NCI-H1105 treated with DMSO at 0.1 percent for 48 hours (cell line): ENCODE measurements at regions not wholly inside any gene's neighbourhood (a gene's known extent, or its start where the extent isn't known, plus 50 kb on each side); places are given as distances from the start of the nearest gene placed in this dataset.
"Not testable (repeated sequence)": the region's sequence is repeated elsewhere in the genome, so short reads cannot be mapped to it uniquely, and the experiment has no call there.

Source experiments
- DNase-seq: peaks from one replicate; lab custom pipeline; 2025; lab: John Stamatoyannopoulos, UW

DNA sequence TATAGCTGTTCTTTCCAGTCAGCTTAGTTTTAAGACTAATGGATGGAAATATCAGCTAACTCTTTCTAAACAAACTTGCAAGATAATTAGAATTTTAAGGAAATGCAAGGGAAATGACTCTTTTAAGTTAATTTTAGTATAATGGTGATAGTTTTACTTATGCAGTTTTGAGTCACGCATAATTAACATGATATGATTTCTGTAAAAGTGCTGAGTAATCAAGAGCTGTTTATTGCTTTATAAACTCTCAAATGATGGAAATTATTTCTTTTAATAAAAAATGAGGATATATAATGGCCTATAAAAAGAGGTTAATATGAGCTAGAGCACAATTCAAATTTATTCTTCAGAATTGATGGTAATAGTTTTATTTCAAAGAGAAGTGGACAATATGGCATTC lies 385.9 kb downstream of the GLUD2 start:
- DNase-seq: no peak

DNA sequence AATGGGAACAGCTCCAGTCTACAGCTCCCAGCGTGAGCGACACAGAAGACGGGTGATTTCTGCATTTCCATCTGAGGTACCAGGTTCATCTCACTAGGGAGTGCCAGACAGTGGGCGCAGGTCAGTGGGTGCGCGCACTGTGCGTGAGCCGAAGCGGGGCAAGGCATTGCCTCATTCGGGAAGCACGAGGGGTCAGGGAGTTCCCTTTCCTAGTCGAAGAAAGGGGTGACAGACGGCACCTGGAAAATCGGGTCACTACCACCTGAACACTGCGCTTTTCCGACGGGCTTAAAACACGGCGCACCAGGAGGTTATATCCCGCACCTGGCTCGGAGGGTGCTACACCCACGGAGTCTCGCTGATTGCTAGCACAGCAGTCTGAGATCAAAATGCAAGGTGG lies 390.3 kb downstream of the GLUD2 start:
- DNase-seq: not testable (repeated sequence)

DNA sequence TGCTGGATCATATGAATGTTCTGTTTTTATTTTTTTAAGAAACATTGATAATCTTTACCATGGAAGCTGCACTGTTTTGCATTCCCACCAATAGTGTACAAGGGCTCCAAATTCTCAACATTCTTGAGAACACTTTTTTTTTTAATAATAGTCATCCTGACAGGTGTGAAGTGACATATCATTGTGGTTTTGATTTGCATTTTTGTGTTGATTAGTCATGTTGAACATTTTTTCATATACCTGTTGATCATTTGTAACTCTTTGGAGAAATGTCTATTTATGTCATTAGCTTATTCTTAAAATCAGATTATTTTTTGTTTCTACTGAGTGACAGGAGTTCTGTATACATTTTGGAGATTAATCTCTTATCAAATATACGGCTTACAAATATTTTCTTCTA lies 408.5 kb downstream of the GLUD2 start:
- DNase-seq: no peak

DNA sequence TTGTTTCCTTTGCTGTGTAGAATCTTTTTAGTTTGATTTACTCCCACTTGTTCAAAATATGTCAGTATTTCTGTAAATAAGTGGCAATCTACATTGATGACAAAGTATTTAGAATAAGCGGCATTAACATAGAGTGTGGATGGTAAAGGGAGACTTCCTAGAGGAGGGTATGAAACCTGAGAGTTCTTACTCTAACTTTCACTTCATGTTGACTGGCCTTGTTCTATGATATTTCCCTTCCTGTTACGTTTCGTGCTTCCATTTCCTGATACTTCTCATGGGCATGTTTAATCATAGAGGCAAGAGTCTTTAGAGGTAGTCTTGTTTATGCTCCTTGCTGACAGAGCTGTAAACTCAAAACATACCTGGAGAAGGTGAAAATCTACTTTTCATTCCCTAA lies 408.9 kb downstream of the GLUD2 start:
- DNase-seq: no peak

DNA sequence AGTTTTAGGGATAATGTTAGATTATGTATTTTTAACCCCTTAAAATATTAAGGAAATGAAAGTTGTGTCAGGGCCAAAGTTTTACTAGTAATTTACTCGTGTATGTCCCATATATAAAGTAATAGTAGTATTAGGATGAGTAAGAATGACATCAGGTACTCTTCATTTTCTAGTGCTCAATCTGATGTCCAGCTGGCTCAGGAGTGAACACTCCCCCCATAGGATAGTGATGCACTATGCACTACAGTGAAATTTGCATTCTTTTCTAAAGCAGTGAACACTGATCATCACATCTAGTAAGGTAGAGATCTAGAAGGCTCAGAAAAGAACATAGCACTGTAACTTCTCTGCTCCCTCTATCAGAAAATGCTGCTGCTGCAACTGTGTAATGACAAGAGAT lies 409.7 kb downstream of the GLUD2 start:
- DNase-seq: no peak

DNA sequence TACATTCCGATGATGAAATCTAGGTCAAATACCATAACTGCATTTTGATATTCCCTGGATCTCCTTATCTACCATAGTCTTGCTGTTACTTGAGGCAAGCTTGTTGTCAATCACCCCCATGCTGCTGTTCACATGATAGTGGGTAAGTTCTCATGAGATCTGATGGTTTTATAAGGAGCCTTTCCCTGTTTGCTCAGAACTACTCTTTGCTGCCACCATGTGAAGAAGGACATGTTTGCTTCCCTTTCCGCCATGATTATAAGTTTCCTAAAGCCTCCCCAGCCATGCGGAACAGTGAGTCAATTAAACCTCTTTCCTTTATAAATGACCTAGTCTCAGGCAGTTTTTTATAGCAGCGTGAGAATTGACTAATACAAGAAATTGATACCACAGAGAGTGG lies 432.0 kb downstream of the GLUD2 start:
- peak; percentile 2 for DNase-seq

DNA sequence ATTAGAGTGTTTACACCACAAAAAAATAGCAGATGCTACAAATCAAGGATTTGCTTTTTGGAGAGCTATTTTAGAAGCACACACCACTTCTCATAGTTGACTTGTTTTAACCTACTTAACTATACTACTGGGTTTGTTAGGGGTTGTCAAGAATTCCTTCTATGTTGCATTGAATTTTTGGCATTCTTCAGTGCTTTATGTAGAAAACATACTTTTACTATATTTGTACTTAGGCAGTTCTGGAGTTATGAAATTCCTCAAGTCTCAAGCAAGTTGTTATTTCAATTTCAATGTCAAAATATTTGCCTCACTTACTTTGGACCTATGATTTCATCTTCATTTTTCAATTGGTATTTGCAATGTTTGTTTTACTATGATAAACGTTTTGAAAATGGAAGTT lies 449.6 kb downstream of the GLUD2 start:
- DNase-seq: no peak

DNA sequence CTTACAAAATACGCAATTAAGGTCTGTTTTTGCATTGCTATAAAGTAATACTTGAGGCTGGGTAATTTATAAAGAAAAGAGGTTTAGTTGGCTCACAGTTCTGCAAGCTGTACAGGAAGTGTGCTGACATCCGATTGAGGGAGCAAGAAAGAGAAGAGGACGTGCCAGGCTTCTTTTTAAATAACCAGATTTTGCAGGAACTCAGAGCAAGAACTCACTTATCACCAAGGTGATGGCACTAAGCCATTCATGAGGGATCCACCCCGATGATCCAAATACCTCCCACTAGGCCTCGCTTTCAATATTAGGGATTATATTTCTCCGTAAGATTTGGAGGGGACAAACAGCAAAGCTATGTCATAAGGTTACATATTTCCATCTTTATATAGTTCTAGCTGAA lies 456.7 kb downstream of the GLUD2 start:
- no peak for DNase-seq

DNA sequence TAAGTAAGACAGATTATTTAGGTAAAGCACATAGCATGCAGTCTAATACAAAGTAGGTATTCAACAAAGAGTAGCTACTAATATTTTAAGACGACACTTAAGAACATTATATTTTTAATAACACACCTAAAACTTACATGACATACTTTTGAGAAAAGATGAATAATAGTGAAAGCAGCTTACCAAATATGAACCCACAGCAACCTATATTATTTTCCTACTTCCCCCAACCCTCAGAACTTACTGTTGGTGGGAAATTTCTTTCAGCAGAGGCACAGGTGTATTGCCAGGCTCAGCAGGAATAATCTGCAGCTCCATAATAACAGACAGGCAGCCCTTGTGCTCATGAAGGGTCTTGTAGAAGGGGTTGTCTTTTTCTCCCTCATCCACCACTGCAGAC lies 498.9 kb downstream of the GLUD2 start:
- no peak for DNase-seq

DNA sequence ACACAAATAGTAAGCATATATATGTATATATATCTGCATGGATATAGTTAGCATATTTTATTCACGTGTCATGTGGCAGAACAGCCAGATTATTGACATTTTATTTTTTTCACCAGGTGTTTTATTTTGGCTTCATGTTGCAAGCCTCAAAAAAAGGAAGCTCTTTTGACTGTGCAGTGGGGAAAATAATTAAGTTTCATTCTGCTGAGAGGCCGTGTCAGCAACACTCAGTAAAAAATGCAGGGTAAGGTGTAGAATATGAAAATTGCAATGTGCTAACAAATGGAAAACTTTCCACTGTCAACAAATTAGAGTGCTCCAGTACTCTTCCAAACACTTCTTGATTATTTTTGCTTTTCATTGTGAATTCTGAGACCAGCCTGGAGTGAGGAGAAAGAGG lies 511.5 kb downstream of the GLUD2 start:
- no peak for DNase-seq

DNA sequence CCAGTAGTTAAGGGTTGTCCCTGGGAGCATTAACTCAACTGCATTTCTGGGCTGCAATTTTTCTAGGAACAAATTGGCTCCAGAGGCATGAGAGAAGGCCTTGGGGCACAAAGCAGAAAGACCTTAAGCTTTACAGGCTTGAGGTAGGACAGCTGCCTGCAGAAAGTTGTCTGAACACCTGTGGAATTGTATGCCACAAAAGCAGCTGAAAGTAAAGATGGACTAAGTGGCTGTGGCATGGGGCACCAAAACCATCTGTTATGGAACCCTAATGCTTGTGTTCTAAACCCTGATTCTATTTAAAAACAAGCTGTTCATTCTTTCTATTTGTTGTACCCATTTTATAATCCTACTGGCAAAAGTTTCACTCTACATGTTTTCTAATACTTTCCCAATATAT lies 515.2 kb downstream of the GLUD2 start:
- no peak for DNase-seq

DNA sequence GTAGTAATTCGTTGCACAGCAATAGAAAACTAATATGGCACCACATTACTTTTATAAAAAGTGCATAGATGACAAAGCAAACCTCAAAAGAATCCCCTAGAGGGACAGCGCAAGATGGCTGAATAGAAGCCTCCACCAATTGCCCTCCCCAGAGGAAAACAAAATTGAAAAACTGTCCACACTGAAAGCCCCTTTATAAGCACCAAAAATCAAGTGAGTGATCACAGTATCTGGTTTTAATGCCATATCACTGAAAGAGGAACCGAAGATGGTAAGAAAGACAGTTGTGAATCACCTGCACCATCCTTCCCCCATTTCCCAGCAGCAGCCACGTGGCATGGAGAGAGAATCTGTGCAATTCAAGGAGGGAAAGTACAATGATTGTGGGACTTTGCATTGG lies 522.2 kb downstream of the GLUD2 start:
- no peak for DNase-seq

DNA sequence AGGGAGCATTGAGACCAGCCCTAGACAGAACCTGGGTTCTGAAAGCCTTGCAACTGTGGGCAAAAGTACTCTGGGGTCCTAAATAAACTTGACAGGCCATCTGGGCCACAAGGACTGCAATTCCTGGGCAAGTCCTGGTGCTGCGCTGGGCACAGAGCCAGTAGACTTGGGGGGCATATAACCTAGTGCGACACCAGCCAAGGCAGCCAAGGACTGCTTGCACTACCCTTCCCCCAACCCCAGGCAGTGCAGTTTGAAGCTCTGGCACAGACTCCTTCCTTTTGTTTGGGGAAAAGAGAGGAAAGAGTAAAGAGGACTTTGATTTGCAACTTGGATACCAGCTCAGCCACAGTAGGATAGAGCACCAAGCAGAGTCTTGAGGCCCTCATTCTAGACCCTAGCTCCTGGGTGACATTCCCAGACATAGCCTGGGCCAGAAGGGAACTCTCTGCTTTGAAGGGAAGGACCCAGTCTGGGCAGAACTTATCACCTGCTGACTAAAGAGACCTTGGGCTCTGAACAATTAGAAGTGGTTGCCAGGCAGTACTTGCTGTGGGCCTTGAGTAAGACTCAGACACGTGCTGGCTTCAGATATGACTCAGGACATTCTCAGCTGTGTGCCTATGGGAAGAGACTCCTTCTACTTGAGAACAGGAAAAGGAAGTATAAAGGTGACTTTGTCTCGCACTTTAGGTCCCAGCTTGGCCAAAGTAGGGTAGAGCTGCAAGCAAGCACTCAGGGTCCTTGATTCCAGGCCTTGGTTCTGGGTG lies 522.8 kb downstream of the GLUD2 start:
- no peak for DNase-seq

DNA sequence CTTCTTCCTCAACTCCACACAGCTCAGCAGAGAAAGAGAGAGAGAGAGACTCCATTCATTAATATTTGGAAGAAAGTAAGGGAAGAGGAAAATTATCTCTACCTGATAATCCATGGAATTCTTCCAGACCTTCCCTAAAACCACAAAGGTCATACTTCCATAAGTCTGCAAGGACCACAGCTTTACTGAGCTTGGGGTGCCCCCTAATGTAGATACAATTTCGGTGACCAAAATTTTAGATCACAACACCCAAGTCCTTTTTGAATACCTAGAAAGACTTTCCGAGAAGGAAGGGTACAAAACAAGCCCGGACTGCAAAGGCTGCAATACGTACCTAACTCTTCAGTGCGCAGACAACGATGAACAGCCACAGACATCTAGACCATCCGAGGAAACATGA lies 523.9 kb downstream of the GLUD2 start:
- no peak for DNase-seq

DNA sequence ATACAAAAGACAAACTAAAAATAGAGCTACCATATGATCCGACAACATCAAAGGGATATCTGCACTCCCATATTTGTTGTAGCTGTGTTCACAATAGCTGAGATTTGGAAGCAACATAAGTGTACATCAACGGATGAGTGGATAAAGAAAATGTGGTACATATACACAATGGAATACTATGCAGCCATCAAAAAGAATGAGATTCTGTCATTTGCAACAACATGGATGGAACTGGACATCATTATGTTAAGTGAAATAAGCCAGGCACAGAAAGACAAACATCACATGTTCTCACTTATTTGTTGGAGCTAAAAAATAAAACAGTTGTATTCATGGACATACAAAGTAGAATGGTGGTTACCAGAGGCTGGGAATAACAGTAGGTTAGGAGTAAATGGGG lies 527.0 kb downstream of the GLUD2 start:
- not testable (repeated sequence) for DNase-seq

DNA sequence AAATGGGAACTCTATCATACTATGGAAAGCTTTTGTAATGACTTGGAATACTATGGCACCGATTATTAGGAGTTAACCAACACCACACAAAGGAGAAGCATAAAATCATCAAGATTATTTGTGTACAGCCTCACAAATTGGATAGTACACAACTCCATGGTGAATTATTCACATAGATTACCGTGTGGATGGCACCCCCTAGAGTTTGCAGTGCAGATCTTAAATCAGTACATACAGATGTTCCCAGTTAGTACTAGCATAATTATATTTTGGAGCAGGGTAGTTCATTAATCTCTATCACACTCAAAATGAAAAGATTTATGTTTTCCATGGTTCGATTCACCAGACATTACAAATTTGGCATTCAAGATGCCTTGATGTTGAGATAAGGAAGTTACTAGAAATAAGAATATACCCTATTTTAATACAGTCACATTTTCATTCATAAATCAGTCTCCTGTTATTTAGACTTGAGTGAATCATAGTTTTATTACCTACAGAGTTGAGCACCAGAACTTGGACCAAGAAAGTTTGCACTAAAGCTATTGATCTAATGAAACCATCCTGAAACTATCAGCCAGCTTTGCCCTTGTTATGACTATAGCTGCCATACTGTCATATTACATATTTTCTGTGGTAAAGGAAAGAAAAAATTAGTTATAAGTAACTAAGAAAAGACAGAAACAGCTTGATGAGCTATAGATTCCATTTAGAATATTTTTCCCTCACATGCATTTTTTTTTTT lies 531.8 kb downstream of the GLUD2 start:
- DNase-seq: peak; percentile 0

DNA sequence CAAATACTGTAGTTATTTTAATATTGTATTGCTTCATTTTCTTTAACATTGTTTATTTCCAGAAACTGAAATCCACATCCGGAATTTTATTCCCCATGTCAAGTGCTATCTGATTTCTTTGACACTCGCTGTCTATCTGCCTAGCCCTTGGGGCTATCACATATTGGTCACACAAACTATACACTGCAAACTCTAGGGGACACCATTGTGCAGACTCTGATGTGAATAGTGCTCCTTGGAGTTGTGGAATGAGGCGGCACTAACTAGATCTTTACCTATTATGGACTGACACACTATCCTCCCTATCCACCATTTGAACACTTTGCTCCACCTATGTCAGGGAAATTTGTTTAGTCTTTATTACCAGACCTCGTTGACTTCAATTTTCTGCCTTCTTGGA lies 534.5 kb downstream of the GLUD2 start:
- no peak for DNase-seq

DNA sequence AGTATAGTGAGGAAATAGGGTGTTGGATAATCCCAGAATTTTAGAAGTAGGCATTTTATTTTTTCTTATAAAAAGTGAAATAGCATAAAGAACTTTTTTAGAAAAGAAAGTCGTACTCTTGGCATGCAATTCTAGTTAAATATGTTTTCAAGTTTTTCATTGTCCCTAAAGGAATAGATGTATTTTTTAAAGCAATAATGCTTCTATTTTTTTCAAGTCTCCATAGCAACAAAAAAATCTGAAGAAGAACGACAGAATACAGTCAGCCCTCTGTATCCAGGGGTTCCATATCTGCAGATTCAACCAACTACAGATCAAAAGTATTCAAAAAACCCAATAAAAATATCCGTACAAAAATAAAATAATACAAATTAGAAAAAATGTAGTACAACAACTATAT lies 538.2 kb downstream of the GLUD2 start:
- DNase-seq: no peak

DNA sequence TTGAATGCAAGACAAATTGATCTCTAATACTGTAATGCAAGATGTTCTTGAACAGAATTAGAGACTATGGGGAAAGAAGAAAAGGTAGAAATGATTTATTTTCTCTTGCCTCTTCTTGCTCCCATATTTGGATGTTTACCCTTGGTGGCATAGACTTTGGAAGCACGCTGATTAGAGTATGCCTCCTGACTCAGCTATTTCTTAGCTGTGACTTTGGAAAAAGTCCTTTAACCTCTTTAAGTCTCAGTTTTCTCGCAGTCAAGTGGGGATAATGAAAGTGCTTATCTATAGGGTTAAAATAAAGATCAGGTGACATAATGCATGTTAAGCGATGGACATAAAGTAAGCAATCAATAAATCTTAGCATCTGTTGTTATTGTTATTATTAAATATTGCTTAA lies 545.5 kb downstream of the GLUD2 start:
- DNase-seq: no peak

DNA sequence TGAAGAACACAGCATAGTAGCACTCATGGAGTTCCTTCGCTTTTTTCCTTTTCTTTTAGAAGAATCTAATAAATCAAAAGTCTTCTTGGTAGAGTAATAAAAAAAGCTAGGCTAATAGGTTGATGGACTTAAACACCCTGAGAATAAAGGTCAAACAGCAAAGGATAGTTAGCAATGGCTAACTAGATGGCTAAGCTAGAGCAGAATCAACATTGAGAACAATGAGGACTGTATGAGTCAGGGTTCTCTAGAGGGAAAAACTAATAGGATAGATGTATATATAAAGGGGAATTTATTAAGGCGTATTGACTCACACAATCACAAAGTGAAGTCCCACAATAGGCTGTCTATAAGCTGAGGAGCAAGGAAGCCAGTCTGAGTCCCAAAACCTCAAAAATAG lies 550.9 kb downstream of the GLUD2 start:
- no peak for DNase-seq

DNA sequence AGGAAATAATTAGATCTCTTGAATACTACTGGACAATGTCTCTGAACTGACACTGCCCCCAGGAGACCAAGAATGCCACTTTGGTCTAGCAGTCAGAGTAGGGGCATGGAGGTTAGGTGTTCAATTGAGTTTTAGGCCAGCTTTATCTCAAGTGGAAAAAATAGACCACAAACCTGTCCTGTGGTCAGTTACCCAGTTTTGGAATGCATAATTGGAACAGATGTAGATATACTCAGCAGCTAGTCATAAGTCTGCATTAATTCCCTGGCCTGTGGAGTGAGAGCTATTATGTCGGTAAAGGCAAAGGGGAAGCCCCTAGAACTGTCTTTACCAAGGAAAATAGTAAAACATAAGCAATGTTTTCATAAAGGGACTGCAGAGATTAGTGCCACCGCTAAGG lies 587.7 kb downstream of the GLUD2 start:
- no peak for DNase-seq

DNA sequence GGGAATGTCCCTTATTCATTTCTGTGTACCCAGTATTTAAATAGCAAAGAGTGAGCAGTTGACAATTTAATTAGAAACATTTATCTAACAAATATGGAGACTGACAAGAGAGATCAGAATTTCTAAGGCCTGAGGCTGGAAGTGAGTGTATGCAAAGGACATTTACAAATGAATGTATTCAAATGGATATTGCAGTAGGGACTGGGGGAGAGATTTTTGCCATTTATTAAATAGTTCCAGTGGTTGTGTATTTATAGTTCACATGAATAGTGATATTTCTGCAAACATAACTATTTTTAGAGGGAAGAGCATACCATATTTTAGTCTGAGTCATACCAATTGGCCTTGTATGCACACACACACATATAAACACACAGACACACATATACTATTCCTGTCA lies 592.4 kb downstream of the GLUD2 start:
- no peak for DNase-seq

DNA sequence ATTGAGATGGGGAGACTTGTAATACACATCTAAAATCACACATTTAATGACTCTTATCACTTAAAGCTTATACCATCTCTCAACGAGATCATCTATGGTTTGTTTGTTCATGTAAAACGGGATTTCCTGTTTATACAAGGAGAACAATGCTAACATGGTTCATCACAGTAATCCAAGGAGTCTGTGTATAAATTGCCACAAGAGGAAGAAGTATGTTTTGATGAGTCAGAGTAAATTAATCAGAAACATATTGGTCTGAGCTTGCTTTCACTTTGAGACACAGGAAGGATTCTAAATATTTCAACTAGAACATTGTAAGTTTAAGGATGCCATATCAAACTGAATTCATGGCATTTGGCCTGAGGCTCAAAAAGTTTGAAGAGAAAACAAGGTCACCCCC lies 594.1 kb downstream of the GLUD2 start:
- DNase-seq: no peak

DNA sequence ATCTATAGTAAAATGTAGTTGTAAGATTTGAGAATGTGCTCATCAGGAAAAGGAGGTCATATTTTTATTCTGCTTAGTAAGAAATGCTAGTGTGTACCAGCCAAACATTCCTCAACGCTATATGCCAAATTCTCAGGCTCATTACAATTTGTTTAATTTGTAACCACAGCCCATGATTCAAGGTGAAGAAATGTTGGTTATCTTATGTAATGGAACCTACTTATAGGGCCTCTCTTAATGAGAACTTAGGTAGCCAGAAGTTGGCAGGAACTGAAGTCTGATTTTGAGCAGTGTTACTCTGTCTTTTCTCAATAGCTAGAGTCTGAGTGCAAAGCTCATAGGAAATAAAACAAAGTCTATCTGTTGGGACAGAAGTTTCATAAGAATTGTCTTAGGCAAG lies 595.0 kb downstream of the GLUD2 start:
- DNase-seq: no peak
